GM12891 (cell line): ENCODE measurements at regions not wholly inside any gene's neighbourhood (a gene's known extent, or its start where the extent isn't known, plus 50 kb on each side); places are given as distances from the start of the nearest gene placed in this dataset.
"Not testable (repeated sequence)": the region's sequence is repeated elsewhere in the genome, so short reads cannot be mapped to it uniquely, and the experiment has no call there.

ENCODE experiments used
- DNase-seq: peaks from one replicate; pipeline ENCODE4 v3.0.0; 2011; ENCODE audit warnings: low spot score; ENCODE audit not compliant: insufficient read length
- FAIRE-seq: peaks from 2 replicates; lab custom pipeline; 2011; peaks lifted over from hg19 to GRCh38; lab: Jason Lieb, UNC
- PAX5 ChIP-seq: IDR thresholded peaks from 2 replicates; pipeline ENCODE4 v1.6.1; 2011; ENCODE audit warnings: low read length, moderate library complexity, mild to moderate bottlenecking; ENCODE audit not compliant: insufficient read depth, severe bottlenecking
- POLR2A ChIP-seq: IDR thresholded peaks from 2 replicates; pipeline ENCODE4 v1.6.1; 2011; ENCODE audit warnings: low read depth, low read length, control low read depth
- POLR2AphosphoS5 ChIP-seq: IDR thresholded peaks from 2 replicates; pipeline ENCODE4 v1.6.1; 2011; ENCODE audit warnings: low read depth, low read length, control low read depth
- POU2F2 ChIP-seq: IDR thresholded peaks from 2 replicates; pipeline ENCODE4 v1.6.1; 2011; ENCODE audit warnings: low read depth, mild to moderate bottlenecking, control low read depth, low read length, moderate library complexity
- SPI1 ChIP-seq: IDR thresholded peaks from 2 replicates; pipeline ENCODE4 v1.6.1; 2011; ENCODE audit warnings: low read depth, low read length, control low read depth
- TAF1 ChIP-seq: IDR thresholded peaks from 2 replicates; pipeline ENCODE4 v1.6.1; 2011; ENCODE audit warnings: low read depth, low read length, control low read depth

- DNase-seq (no peak), FAIRE-seq (no peak)
- TF ChIP-seq SPI1, result no peak
- no peak for TF ChIP-seq POU2F2
- TF ChIP-seq POLR2AphosphoS5, result no peak
- no peak for TF ChIP-seq TAF1
- no peak for TF ChIP-seq PAX5
- no peak for TF ChIP-seq POLR2A
These were observed 1578.9 kb downstream of the REEP3 start for GRCh38 chr10:65100146-65100545.

GRCh38 chr10:65100881-65101280, 1579.7 kb downstream of the REEP3 start:
- not testable (repeated sequence) for FAIRE-seq, DNase-seq

- DNase-seq, result no peak
- TF ChIP-seq POLR2AphosphoS5 (no peak), PAX5 (no peak), POLR2A (no peak)
- no peak for FAIRE-seq
These were observed 1588.8 kb downstream of the REEP3 start for GRCh38 chr10:65110009-65110408.

- DNase-seq, FAIRE-seq: not testable (repeated sequence)
These were observed 1589.9 kb downstream of the REEP3 start for GRCh38 chr10:65111059-65111458.

GRCh38 chr10:65112573-65112972, 1591.4 kb downstream of the REEP3 start:
- no peak for FAIRE-seq
- TF ChIP-seq POLR2A (no peak), SPI1 (no peak), TAF1 (no peak), PAX5 (no peak), POLR2AphosphoS5 (no peak), POU2F2 (no peak)

GRCh38 chr10:65123120-65123519, 1601.9 kb downstream of the REEP3 start:
- FAIRE-seq (no peak), DNase-seq (no peak)
- TF ChIP-seq SPI1 (no peak), POLR2AphosphoS5 (no peak)

More at GRCh38 chr10:65112573-65112972, 1591.4 kb downstream of the REEP3 start:
- no peak for DNase-seq

GRCh38 chr10:65125212-65125611, 1604.0 kb downstream of the REEP3 start:
- no peak for FAIRE-seq

GRCh38 chr10:65126288-65126687, 1605.1 kb downstream of the REEP3 start:
- no peak for DNase-seq
- TF ChIP-seq TAF1 (no peak), POLR2A (no peak), POLR2AphosphoS5 (no peak), PAX5 (no peak), SPI1 (no peak), POU2F2 (no peak)
- FAIRE-seq, result no peak

More at GRCh38 chr10:65125212-65125611, 1604.0 kb downstream of the REEP3 start:
- TF ChIP-seq PAX5 (no peak), POLR2A (no peak), POU2F2 (no peak), SPI1 (no peak), TAF1 (no peak), POLR2AphosphoS5 (no peak)
- DNase-seq, result no peak

- FAIRE-seq, result no peak
- TF ChIP-seq TAF1, result no peak
- TF ChIP-seq POLR2A, result no peak
- no peak for TF ChIP-seq POU2F2
- no peak for TF ChIP-seq PAX5
- no peak for TF ChIP-seq SPI1
- no peak for TF ChIP-seq POLR2AphosphoS5
- no peak for DNase-seq
These were observed 1607.1 kb downstream of the REEP3 start for GRCh38 chr10:65128277-65128676.

- TF ChIP-seq POLR2AphosphoS5, result no peak
- no peak for DNase-seq
- no peak for FAIRE-seq
These were observed 1609.1 kb downstream of the REEP3 start for GRCh38 chr10:65130162-65130758.

GRCh38 chr10:65133652-65134051, 1612.5 kb downstream of the REEP3 start:
- no peak for TF ChIP-seq POLR2A
- TF ChIP-seq POLR2AphosphoS5, result no peak
- no peak for TF ChIP-seq SPI1
- TF ChIP-seq TAF1, result no peak
- no peak for TF ChIP-seq PAX5
- no peak for TF ChIP-seq POU2F2
- no peak for FAIRE-seq

GRCh38 chr10:65135508-65135907, 1614.3 kb downstream of the REEP3 start:
- no peak for TF ChIP-seq POLR2A
- TF ChIP-seq SPI1, result no peak
- no peak for TF ChIP-seq POU2F2
- no peak for TF ChIP-seq PAX5
- no peak for TF ChIP-seq POLR2AphosphoS5
- no peak for TF ChIP-seq TAF1
- FAIRE-seq (no peak), DNase-seq (no peak)

More at GRCh38 chr10:65133652-65134051, 1612.5 kb downstream of the REEP3 start:
- DNase-seq, result no peak
